HG03469 (cell line): ENCODE measurements at regions not wholly inside any gene's neighbourhood (a gene's known extent, or its start where the extent isn't known, plus 50 kb on each side); places are given as distances from the start of the nearest gene placed in this dataset.
"Not testable (repeated sequence)": the region's sequence is repeated elsewhere in the genome, so short reads cannot be mapped to it uniquely, and the experiment has no call there.

ENCODE experiments used
- ATAC-seq: cut with Tn5 transposase; IDR thresholded peaks from one replicate; pipeline ENCODE4 v1.9.1; 2021; ENCODE audit warnings: mild to moderate bottlenecking, moderate library complexity, moderate number of reproducible peaks; ENCODE audit not compliant: unreplicated experiment

DNA sequence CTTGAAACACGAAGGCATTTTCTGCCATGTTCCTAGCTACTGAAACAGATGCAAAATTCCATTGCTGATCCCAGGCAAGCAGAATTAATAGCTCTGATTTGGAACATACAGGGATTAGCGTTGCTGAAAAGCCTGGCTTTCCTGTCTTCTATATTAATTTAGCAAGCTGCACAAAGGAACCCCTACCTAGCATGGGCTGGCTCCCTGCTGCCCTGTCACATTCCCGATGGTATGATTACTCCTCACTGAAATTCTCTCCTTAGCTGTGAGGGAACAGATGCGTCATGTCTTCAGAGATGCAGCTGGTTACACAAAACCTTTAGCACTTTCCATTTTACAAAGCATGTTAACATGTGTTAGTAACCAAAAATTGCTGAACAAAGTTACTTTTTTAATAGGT lies 878.9 kb downstream of the TYW1 start:
- ATAC-seq = no peak

DNA sequence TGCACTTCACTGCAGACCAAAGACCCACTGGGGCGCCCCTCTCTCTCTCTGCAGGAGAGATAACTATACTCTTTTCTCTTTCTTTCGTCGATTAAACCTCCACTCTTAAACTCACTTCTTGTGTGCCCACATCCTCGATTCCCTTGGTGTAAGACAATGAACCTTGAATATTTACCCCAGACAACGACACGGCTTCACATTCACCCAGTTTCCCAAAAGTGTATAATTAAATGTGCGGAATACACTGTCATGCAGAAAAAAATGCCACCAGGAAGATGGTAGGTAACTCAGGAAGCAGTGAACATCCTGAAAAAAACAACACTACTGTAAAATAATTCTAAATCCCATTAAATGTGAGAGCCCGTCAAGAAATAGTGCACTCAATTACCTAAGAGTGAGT lies 882.2 kb downstream of the TYW1 start:
- no peak for ATAC-seq

DNA sequence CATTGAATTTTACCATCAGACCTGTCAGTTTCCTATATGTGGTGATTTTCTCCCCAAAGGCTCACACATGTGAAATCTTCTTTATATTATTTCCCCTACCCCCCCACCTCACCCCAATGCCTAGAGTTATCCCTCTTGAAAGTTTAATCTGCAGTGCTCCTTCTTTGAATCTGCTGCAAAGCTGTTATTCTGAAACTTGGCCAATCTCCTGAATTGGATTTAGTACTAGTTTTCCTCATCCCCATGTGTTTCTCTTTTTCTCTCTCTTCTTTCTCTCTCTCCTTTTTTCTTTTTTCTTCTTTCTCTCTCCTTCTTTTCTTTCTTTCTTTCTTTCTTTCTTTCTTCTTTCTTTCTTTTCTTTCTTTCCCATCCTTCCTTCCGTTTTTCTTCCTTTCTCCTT lies 886.2 kb downstream of the TYW1 start:
- no peak for ATAC-seq

- ATAC-seq = no peak
Observed at GRCh38 chr7:67890316-67890715, 893.7 kb downstream of the TYW1 start.

GRCh38 chr7:67894746-67895145 lies 898.1 kb downstream of the TYW1 start:
- ATAC-seq = no peak

DNA sequence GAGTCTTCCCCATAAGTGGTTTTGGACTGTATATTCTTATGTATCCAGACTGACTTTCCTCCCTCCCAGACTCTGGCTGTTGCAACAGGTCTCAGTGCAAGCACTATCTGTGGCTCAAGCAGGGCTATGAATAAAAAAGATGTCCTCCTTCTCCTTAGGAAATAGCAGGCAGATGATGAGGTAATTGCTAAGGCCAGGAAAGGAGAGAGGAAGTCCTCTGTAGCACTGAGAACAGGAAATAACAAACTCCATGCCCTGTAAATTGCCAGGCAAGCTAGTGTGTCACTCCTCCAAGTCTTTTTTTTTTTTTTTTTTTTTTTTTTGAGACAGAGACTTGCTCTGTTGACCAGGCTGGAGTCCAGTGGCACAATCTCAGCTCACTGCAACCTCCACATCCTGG lies 900.1 kb downstream of the TYW1 start:
- ATAC-seq = no peak

- no peak for ATAC-seq
Observed at GRCh38 chr7:67900456-67900855, 903.8 kb downstream of the TYW1 start.

GRCh38 chr7:67901808-67902480 lies 905.3 kb downstream of the TYW1 start:
- ATAC-seq = no peak

DNA sequence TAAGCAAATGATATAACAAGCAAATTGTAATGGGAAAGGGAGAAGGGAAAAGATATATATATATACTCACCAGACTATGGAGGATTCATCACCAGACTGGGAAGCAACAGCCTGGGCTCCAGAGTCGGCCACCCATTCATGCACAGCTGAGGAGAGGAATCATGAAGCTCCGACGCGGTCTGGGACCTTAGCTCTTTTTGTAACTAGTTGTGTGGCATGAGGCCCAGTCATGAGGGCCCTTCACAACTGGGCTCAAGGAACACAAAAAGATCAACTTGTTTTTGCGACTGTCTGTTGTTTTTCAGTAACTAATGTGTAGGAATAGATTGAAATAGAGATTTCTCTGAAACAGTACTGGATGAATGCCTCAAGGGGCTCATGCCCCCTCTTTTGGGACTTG lies 911.2 kb downstream of the TYW1 start:
- no peak for ATAC-seq

DNA sequence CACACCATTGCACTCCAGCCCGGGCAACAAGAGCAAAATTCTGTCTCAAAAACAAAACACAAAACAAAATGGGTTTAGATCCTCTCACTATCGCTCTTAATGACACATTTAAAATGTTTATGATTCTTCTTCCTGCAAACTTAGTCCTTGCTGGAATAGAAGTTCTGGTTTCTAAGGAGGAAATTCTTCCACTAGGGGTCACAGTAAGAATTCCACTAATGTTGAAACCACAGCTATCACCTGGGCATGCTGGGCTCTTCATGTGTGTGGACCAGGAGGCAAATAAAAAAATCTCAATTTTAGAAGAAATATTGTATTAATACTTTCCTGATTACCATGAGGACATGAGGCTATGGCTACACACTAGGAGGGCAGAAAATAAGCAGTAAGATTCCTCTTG lies 915.8 kb downstream of the TYW1 start:
- no peak for ATAC-seq

DNA sequence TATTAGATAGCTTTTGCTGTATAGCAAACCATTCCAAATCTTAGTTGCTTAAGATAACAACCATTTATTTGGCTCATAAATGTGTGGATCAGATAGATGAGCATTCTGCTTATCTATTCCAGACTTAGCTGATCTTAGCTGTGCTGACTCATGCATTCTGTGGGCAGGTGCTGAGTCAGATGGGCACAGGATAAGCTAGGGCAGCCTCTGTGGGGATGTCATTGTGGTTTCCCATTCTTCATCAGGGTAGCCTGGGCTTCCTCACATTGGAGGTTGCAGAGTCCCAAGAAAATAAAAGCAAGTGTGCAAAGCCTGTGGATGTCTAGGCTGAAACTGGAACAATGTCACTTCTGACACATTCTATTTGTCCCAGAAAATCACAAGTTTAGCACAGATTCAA lies 917.0 kb downstream of the TYW1 start:
- ATAC-seq = no peak

DNA sequence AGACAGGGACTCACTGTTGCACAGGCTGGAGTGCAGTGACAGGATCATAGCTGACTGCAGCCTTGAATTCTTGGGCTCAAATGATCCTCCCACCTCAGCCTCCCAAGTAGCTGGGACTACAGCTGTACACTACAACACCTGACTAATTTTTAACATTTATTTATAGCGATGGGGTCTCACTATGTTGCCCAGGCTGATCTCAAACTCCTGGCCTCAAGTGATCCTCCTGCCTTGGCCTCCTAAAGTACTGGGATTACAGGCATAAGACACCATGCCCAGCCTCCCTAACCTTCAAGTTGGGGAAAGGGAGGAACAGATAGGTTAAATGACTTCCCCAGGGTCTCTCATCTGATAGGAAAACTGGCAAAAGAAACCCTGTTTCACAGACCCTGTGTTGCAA lies 919.5 kb downstream of the TYW1 start:
- not testable (repeated sequence) for ATAC-seq

- ATAC-seq = no peak
Observed at GRCh38 chr7:67916571-67917436, 920.2 kb downstream of the TYW1 start.

- ATAC-seq = no peak
Observed at GRCh38 chr7:67917437-67917755, 920.8 kb downstream of the TYW1 start.

GRCh38 chr7:67918158-67918557 lies 921.5 kb downstream of the TYW1 start:
- no peak for ATAC-seq

- no peak for ATAC-seq
Observed at GRCh38 chr7:67923286-67923685, 926.7 kb downstream of the TYW1 start.

- no peak for ATAC-seq
Observed at GRCh38 chr7:67928141-67928540, 931.5 kb downstream of the TYW1 start.

- ATAC-seq = not testable (repeated sequence)
Observed at GRCh38 chr7:67936447-67936846, 939.8 kb downstream of the TYW1 start.

GRCh38 chr7:67940400-67940799 lies 943.8 kb downstream of the TYW1 start:
- ATAC-seq = no peak

- no peak for ATAC-seq
Observed at GRCh38 chr7:67947191-67947590, 950.6 kb downstream of the TYW1 start.

DNA sequence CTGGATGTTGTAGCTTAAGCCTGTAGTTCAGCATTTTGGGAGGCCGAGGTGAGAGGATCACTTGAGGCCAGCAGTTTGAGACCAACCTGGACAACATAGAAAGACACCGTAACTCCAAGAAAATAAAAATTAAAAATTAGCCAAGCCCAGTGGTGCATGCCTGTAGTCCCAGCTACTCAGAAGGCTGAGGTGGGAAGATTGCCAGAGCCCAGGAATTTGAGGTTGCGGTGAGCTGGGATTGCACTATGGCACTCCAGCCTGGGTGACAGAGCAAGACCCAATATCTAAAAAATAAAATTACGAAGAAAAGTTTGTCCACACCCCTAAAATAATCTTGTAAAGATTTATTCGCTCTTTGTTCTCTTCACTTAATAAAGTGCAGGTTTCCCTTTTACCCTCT lies 951.0 kb downstream of the TYW1 start:
- no peak for ATAC-seq

- ATAC-seq = no peak
Observed at GRCh38 chr7:67950321-67951083, 953.9 kb downstream of the TYW1 start.
